ENCODE measurements at regions not wholly inside any gene's neighbourhood (a gene's known extent, or its start where the extent isn't known, plus 50 kb on each side); places are given as distances from the start of the nearest gene placed in this dataset.

GRCh38 chr4:62196338-62196737 lies 996.2 kb downstream of the ADGRL3 start:
- Histone ChIP-seq H3K36me3 (no peaks in the 10 kb centered on the region), H3K4me1 (no peaks in the 10 kb centered on the region), H3K9me3 (no peaks in the 10 kb centered on the region), H3K27ac (no peak overlapping the region), H3K27me3 (no peaks in the 10 kb centered on the region), H3K4me3 (no peak overlapping the region)
- TF ChIP-seq EP300 (IDR thresholded peaks at IDR 0.05) (no peak), POLR2A (IDR thresholded peaks at IDR 0.05) (no peak), POLR2AphosphoS5 (IDR thresholded peaks at IDR 0.05) (no peak), CTCF (IDR thresholded peaks at IDR 0.05) (no peak)
- no peak for DNase-seq (ENCODE audit: low spot score in 2 of 2)
- WGBS, result 92% methylated on average over 5 of the region's 5 CpGs

- H3K36me3 ChIP-seq, result no peaks in the 10 kb centered on the region
- TF ChIP-seq POLR2AphosphoS5 (IDR thresholded peaks at IDR 0.05), result no peak
- TF ChIP-seq EP300 (IDR thresholded peaks at IDR 0.05), result no peak
- TF ChIP-seq CTCF (IDR thresholded peaks at IDR 0.05), result no peak
- no peak for TF ChIP-seq POLR2A (IDR thresholded peaks at IDR 0.05)
- no peak overlapping the region for H3K27ac ChIP-seq
- no peak overlapping the region for H3K4me3 ChIP-seq
- 79% methylated on average over 2 of the region's 2 CpGs for WGBS
- no peak for DNase-seq (ENCODE audit: low spot score in 2 of 2)
- H3K27me3 ChIP-seq, result no peaks in the 10 kb centered on the region
- H3K9me3 ChIP-seq, result no peaks in the 10 kb centered on the region
- no peaks in the 10 kb centered on the region for H3K4me1 ChIP-seq
Measured at GRCh38 chr4:62194342-62194741, 994.2 kb downstream of the ADGRL3 start.

- DNase-seq (ENCODE audit: low spot score in 2 of 2), result no peak
- H3K27me3 ChIP-seq, result no peaks in the 10 kb centered on the region
- no peaks in the 10 kb centered on the region for H3K4me1 ChIP-seq
- no peaks in the 10 kb centered on the region for H3K36me3 ChIP-seq
- WGBS, result 36% methylated on average over 3 of the region's 3 CpGs
- H3K4me3 ChIP-seq, result no peak overlapping the region
- TF ChIP-seq EP300 (IDR thresholded peaks at IDR 0.05), result no peak
- TF ChIP-seq CTCF (IDR thresholded peaks at IDR 0.05), result no peak
- no peak for TF ChIP-seq POLR2AphosphoS5 (IDR thresholded peaks at IDR 0.05)
- no peak for TF ChIP-seq POLR2A (IDR thresholded peaks at IDR 0.05)
- H3K9me3 ChIP-seq, result no peaks in the 10 kb centered on the region
- no peak overlapping the region for H3K27ac ChIP-seq
Measured at GRCh38 chr4:62193761-62194160, 993.6 kb downstream of the ADGRL3 start.

GRCh38 chr4:62191451-62192240 lies 991.5 kb downstream of the ADGRL3 start:
- no peak for TF ChIP-seq POLR2AphosphoS5 (IDR thresholded peaks at IDR 0.05)
- H3K27me3 ChIP-seq, result no peaks in the 10 kb centered on the region
- no peaks in the 10 kb centered on the region for H3K4me1 ChIP-seq
- no peaks in the 10 kb centered on the region for H3K9me3 ChIP-seq
- no peak overlapping the region for H3K27ac ChIP-seq
- DNase-seq (ENCODE audit: low spot score in 2 of 2), result no peak
- 49% methylated on average over 7 of the region's 7 CpGs for WGBS
- H3K4me3 ChIP-seq, result no peak overlapping the region
- H3K36me3 ChIP-seq, result no peaks in the 10 kb centered on the region

GRCh38 chr4:62170235-62170634 lies 970.1 kb downstream of the ADGRL3 start:
- WGBS, result 68% methylated on average over 1 of the region's 1 CpG
- Histone ChIP-seq H3K4me1 (no peaks in the 10 kb centered on the region), H3K27ac (no peak overlapping the region), H3K9me3 (no peaks in the 10 kb centered on the region), H3K36me3 (no peaks in the 10 kb centered on the region), H3K27me3 (no peaks in the 10 kb centered on the region), H3K4me3 (no peak overlapping the region)
- no peak for DNase-seq (ENCODE audit: low spot score in 2 of 2)
- TF ChIP-seq EP300 (IDR thresholded peaks at IDR 0.05), result no peak

GRCh38 chr4:62168681-62169080 lies 968.6 kb downstream of the ADGRL3 start:
- no peaks in the 10 kb centered on the region for H3K36me3 ChIP-seq
- TF ChIP-seq POLR2A (IDR thresholded peaks at IDR 0.05) (no peak), CTCF (IDR thresholded peaks at IDR 0.05) (no peak), EP300 (IDR thresholded peaks at IDR 0.05) (no peak), POLR2AphosphoS5 (IDR thresholded peaks at IDR 0.05) (no peak)
- WGBS, result 75% methylated on average over 1 of the region's 1 CpG
- no peaks in the 10 kb centered on the region for H3K9me3 ChIP-seq
- H3K4me3 ChIP-seq, result no peak overlapping the region
- no peak for DNase-seq (ENCODE audit: low spot score in 2 of 2)
- no peaks in the 10 kb centered on the region for H3K4me1 ChIP-seq
- no peak overlapping the region for H3K27ac ChIP-seq
- H3K27me3 ChIP-seq, result no peaks in the 10 kb centered on the region
